ENCODE measurements at regions not wholly inside any gene's neighbourhood (a gene's known extent, or its start where the extent isn't known, plus 50 kb on each side); places are given as distances from the start of the nearest gene placed in this dataset.
A peak's percentile ranks its signal among the peaks of the same experiment; 100 is the strongest.

DNA sequence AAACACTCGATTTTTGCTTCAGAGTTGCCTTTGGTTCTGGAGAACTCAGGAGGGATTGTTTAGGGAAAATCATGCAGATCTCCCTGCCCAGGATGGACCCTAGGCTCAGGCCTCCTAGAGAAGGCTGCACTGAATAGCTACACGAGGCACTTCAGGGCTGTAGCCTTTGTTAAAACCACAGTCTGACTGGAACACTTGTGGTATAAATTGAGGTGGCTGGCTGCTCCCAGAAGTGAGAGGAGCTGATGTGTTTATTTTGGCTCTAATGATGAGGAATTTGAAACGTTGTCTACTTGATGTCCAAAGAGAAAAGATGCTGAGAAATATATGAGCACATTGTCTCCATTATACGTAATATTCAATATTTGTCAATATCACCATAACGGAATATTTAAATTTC is 762.1 kb upstream of the ARGLU1 start:
- no peak for TF ChIP-seq ZC3H10 (CRISPR knock-in tag; IDR thresholded peaks at IDR 0.05)
- no peak for TF ChIP-seq SNAI2 (CRISPR knock-in tag; IDR thresholded peaks at IDR 0.05)
- TF ChIP-seq, protein P1, sequence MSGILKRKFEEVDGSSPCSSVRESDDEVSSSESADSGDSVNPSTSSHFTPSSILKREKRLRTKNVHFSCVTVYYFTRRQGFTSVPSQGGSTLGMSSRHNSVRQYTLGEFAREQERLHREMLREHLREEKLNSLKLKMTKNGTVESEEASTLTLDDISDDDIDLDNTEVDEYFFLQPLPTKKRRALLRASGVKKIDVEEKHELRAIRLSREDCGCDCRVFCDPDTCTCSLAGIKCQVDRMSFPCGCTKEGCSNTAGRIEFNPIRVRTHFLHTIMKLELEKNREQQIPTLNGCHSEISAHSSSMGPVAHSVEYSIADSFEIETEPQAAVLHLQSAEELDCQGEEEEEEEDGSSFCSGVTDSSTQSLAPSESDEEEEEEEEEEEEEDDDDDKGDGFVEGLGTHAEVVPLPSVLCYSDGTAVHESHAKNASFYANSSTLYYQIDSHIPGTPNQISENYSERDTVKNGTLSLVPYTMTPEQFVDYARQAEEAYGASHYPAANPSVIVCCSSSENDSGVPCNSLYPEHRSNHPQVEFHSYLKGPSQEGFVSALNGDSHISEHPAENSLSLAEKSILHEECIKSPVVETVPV (CRISPR knock-in tag; IDR thresholded peaks at IDR 0.05), result no peak
- TF ChIP-seq TOX (CRISPR knock-in tag; IDR thresholded peaks at IDR 0.05; ENCODE audit: borderline replicate concordance), result no peak
- TF ChIP-seq ZNF565 (CRISPR knock-in tag; conservative IDR thresholded peaks at IDR 0.05; ENCODE audit: low read depth), result no peak
- TF ChIP-seq GLIS3 (CRISPR knock-in tag; IDR thresholded peaks at IDR 0.05), result no peak
- TF ChIP-seq, protein P2, sequence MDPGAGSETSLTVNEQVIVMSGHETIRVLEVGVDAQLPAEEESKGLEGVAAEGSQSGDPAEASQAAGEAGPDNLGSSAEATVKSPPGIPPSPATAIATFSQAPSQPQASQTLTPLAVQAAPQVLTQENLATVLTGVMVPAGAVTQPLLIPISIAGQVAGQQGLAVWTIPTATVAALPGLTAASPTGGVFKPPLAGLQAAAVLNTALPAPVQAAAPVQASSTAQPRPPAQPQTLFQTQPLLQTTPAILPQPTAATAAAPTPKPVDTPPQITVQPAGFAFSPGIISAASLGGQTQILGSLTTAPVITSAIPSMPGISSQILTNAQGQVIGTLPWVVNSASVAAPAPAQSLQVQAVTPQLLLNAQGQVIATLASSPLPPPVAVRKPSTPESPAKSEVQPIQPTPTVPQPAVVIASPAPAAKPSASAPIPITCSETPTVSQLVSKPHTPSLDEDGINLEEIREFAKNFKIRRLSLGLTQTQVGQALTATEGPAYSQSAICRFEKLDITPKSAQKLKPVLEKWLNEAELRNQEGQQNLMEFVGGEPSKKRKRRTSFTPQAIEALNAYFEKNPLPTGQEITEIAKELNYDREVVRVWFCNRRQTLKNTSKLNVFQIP (CRISPR knock-in tag; IDR thresholded peaks at IDR 0.05; ENCODE audit: borderline replicate concordance, low read depth), result no peak
- TF ChIP-seq, protein P3, sequence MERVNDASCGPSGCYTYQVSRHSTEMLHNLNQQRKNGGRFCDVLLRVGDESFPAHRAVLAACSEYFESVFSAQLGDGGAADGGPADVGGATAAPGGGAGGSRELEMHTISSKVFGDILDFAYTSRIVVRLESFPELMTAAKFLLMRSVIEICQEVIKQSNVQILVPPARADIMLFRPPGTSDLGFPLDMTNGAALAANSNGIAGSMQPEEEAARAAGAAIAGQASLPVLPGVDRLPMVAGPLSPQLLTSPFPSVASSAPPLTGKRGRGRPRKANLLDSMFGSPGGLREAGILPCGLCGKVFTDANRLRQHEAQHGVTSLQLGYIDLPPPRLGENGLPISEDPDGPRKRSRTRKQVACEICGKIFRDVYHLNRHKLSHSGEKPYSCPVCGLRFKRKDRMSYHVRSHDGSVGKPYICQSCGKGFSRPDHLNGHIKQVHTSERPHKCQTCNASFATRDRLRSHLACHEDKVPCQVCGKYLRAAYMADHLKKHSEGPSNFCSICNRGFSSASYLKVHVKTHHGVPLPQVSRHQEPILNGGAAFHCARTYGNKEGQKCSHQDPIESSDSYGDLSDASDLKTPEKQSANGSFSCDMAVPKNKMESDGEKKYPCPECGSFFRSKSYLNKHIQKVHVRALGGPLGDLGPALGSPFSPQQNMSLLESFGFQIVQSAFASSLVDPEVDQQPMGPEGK (CRISPR knock-in tag; IDR thresholded peaks at IDR 0.05; ENCODE audit: borderline replicate concordance), result no peak
- TF ChIP-seq, protein P4, sequence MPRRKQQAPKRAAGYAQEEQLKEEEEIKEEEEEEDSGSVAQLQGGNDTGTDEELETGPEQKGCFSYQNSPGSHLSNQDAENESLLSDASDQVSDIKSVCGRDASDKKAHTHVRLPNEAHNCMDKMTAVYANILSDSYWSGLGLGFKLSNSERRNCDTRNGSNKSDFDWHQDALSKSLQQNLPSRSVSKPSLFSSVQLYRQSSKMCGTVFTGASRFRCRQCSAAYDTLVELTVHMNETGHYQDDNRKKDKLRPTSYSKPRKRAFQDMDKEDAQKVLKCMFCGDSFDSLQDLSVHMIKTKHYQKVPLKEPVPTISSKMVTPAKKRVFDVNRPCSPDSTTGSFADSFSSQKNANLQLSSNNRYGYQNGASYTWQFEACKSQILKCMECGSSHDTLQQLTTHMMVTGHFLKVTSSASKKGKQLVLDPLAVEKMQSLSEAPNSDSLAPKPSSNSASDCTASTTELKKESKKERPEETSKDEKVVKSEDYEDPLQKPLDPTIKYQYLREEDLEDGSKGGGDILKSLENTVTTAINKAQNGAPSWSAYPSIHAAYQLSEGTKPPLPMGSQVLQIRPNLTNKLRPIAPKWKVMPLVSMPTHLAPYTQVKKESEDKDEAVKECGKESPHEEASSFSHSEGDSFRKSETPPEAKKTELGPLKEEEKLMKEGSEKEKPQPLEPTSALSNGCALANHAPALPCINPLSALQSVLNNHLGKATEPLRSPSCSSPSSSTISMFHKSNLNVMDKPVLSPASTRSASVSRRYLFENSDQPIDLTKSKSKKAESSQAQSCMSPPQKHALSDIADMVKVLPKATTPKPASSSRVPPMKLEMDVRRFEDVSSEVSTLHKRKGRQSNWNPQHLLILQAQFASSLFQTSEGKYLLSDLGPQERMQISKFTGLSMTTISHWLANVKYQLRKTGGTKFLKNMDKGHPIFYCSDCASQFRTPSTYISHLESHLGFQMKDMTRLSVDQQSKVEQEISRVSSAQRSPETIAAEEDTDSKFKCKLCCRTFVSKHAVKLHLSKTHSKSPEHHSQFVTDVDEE (CRISPR knock-in tag; IDR thresholded peaks at IDR 0.05), result no peak
- TF ChIP-seq ZFP30 (CRISPR knock-in tag; IDR thresholded peaks at IDR 0.05), result no peak
- no peak for TF ChIP-seq BACH2 (CRISPR knock-in tag; IDR thresholded peaks at IDR 0.05; ENCODE audit: borderline replicate concordance)
- no peak for TF ChIP-seq TCF4 (CRISPR knock-in tag; IDR thresholded peaks at IDR 0.05; ENCODE audit: borderline replicate concordance)
- TF ChIP-seq CSDC2 (CRISPR knock-in tag; IDR thresholded peaks at IDR 0.05), result no peak
- no peak for TF ChIP-seq OSR1 (CRISPR knock-in tag; IDR thresholded peaks at IDR 0.05)
- TF ChIP-seq RARB (CRISPR knock-in tag; IDR thresholded peaks at IDR 0.05), result no peak
- no peak for TF ChIP-seq ISL1 (CRISPR knock-in tag; IDR thresholded peaks at IDR 0.05)
- no peak for TF ChIP-seq ZNF70 (CRISPR knock-in tag; IDR thresholded peaks at IDR 0.05)
- ATAC-seq, result no peak

DNA sequence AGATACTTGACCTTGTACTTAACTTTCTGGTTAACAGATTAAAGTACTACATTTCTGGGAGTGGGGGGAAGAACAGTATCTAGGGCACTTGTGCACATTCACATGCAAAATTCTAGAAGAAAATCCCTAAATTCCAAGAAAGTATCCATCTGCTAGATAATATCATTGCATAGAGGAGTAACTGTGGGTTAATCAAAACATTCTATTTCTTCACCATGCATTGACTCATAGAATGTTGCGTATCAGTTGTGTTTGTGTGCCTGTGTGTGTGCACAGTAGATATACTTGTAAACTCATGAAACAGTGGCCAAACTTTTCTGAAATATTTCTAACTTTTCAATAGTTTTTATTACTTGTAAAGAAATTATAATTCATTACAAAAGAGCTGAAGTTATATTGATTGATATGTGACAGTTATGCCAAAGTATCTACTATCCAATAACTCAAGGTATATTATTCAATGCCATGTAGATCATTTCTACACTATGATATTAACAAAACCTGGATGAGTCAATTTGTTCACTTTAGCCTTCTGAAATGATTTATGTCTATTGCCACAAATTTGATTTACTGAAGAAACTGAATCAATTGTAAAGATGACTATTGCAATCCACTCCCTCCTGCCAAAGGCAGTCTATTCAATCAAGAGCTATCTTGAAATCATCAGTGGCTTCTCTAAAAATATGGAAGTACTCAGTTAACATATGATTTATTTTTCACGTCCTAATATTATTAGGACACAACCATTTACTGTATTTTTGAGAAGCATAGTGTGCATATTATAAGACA is 756.7 kb upstream of the ARGLU1 start:
- ATAC-seq, result no peak
- TF ChIP-seq OSR1 (CRISPR knock-in tag; IDR thresholded peaks at IDR 0.05) (no peak), ZC3H10 (CRISPR knock-in tag; IDR thresholded peaks at IDR 0.05) (peak; percentile 72; the same call in 1 of the 2 replicates), ISL1 (CRISPR knock-in tag; IDR thresholded peaks at IDR 0.05) (peak; percentile 87)

DNA sequence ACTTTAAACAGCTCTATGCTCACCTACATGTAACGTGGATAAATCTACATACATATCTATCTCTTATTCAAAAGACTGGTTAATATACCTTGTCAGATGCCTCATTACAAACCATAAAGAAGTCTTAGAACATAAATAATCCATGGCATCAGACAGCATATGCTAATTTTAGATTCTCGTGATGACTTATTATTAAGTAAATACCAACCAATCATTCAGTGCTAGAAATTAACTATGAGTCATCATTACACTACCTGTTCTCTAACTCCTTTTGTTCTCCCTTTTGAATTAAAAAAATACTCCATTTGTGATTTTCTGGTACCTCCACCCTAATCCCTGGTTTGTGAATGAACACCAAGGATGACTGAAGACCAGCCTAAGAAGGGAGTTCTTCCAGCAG is 754.3 kb upstream of the ARGLU1 start:
- no peak for ATAC-seq
- TF ChIP-seq TOX (CRISPR knock-in tag; IDR thresholded peaks at IDR 0.05; ENCODE audit: borderline replicate concordance) (no peak), CSDC2 (CRISPR knock-in tag; IDR thresholded peaks at IDR 0.05) (no peak), RARB (CRISPR knock-in tag; IDR thresholded peaks at IDR 0.05) (no peak), ZFP30 (CRISPR knock-in tag; IDR thresholded peaks at IDR 0.05) (no peak), ISL1 (CRISPR knock-in tag; IDR thresholded peaks at IDR 0.05) (no peak), ZNF565 (CRISPR knock-in tag; conservative IDR thresholded peaks at IDR 0.05; ENCODE audit: low read depth) (no peak), GLIS3 (CRISPR knock-in tag; IDR thresholded peaks at IDR 0.05) (no peak), TCF4 (CRISPR knock-in tag; IDR thresholded peaks at IDR 0.05; ENCODE audit: borderline replicate concordance) (no peak), ZNF70 (CRISPR knock-in tag; IDR thresholded peaks at IDR 0.05) (no peak), ESRRG (CRISPR knock-in tag; IDR thresholded peaks at IDR 0.05) (no peak), BACH2 (CRISPR knock-in tag; IDR thresholded peaks at IDR 0.05; ENCODE audit: borderline replicate concordance) (no peak)
- TF ChIP-seq, protein P1 (CRISPR knock-in tag; IDR thresholded peaks at IDR 0.05), result no peak
